ENCODE measurements at regions not wholly inside any gene's neighbourhood (a gene's known extent, or its start where the extent isn't known, plus 50 kb on each side); places are given as distances from the start of the nearest gene placed in this dataset.

- no peak for TF ChIP-seq CTCF (IDR thresholded peaks at IDR 0.05)
- TF ChIP-seq POLR2A (IDR thresholded peaks at IDR 0.05) = no peak
These were observed 1213.1 kb downstream of the OLFM4 start for GRCh38 chr13:54241719-54242118.
